Left ventricle myocardium inferior (tissue), 1 donor: ENCODE measurements at regions not wholly inside any gene's neighbourhood (a gene's known extent, or its start where the extent isn't known, plus 50 kb on each side); places are given as distances from the start of the nearest gene placed in this dataset.
"Not testable (repeated sequence)": the region's sequence is repeated elsewhere in the genome, so short reads cannot be mapped to it uniquely, and the experiment has no call there.

ENCODE experiments used
- DNase-seq: peaks from one replicate; pipeline ENCODE4 v3.0.0-alpha.2; 2020
- H3K27ac ChIP-seq: fragments of 200-600 bp; replicated peaks from 2 replicates; pipeline ENCODE4 v1.8.0; 2021
- H3K27me3 ChIP-seq: fragments of 200-600 bp; 2 replicates; pipeline ENCODE4 v1.8.0; 2021; ENCODE audit warnings: low read depth
- H3K36me3 ChIP-seq: fragments of 200-600 bp; 2 replicates; pipeline ENCODE4 v1.8.0; 2021
- H3K4me1 ChIP-seq: fragments of 200-600 bp; 2 replicates; pipeline ENCODE4 v1.8.0; 2021
- H3K4me3 ChIP-seq: fragments of 200-600 bp; 2 replicates; pipeline ENCODE4 v1.8.0; 2021; ENCODE audit warnings: mild to moderate bottlenecking, moderate library complexity
- H3K9me3 ChIP-seq: fragments of 200-600 bp; replicated peaks from 2 replicates; pipeline ENCODE4 v1.8.0; 2021
- CTCF ChIP-seq: fragments of 200-600 bp; IDR thresholded peaks from 2 replicates; pipeline ENCODE4 v1.8.0; 2021; ENCODE audit warnings: antibody characterized with exemption, mild to moderate bottlenecking, borderline replicate concordance
- intact Hi-C: fragments of 100-400 bp; cut with micrococcal nuclease; formaldehyde crosslinking; loops from one replicate; pipeline ENCODE4 v1.11.0; 2022
- donor health status: DM: no; HTN: yes; CAD: no; lungs with severe emphysema.

GRCh38 chr4:171256223-171256622, 557.0 kb upstream of the GALNTL6 start:
- DNase-seq = no peak
- H3K27ac ChIP-seq = no peak overlapping the region
- no peaks in the 10 kb centered on the region for H3K27me3 ChIP-seq
- no peak for TF ChIP-seq CTCF
- H3K36me3 ChIP-seq = no peaks in the 10 kb centered on the region
- intact Hi-C loops = no loop called here
- no peak overlapping the region for H3K4me3 ChIP-seq
- peaks cover 24% of the 10 kb centered on the region for H3K9me3 ChIP-seq
- no peaks in the 10 kb centered on the region for H3K4me1 ChIP-seq

- intact Hi-C loops = no loop called here
Observed at GRCh38 chr4:171246948-171247347, 566.3 kb upstream of the GALNTL6 start.

GRCh38 chr4:171242831-171243230, 570.4 kb upstream of the GALNTL6 start:
- Histone ChIP-seq H3K36me3 (no peaks in the 10 kb centered on the region), H3K4me1 (no peaks in the 10 kb centered on the region), H3K27ac (no peak overlapping the region), H3K4me3 (no peak overlapping the region), H3K27me3 (no peaks in the 10 kb centered on the region), H3K9me3 (peaks cover 8% of the 10 kb centered on the region)
- DNase-seq = no peak
- no peak for TF ChIP-seq CTCF
- intact Hi-C loops = no loop called here

More at GRCh38 chr4:171246948-171247347, 566.3 kb upstream of the GALNTL6 start:
- no peak for DNase-seq
- no peaks in the 10 kb centered on the region for H3K36me3 ChIP-seq
- no peak overlapping the region for H3K4me3 ChIP-seq
- H3K4me1 ChIP-seq = no peaks in the 10 kb centered on the region
- H3K27me3 ChIP-seq = no peaks in the 10 kb centered on the region
- H3K27ac ChIP-seq = no peak overlapping the region
- TF ChIP-seq CTCF = no peak
- peaks cover 26% of the 10 kb centered on the region for H3K9me3 ChIP-seq

- no peak overlapping the region for H3K4me3 ChIP-seq
- intact Hi-C loops = no loop called here
- H3K9me3 ChIP-seq = peaks cover 12% of the 10 kb centered on the region
- no peaks in the 10 kb centered on the region for H3K27me3 ChIP-seq
- no peaks in the 10 kb centered on the region for H3K4me1 ChIP-seq
- H3K27ac ChIP-seq = no peak overlapping the region
- no peaks in the 10 kb centered on the region for H3K36me3 ChIP-seq
- no peak for TF ChIP-seq CTCF
- DNase-seq = no peak
Observed at GRCh38 chr4:171239196-171239595, 574.0 kb upstream of the GALNTL6 start.

- no peak overlapping the region for H3K4me3 ChIP-seq
- no peak for DNase-seq
- peaks cover 4% of the 10 kb centered on the region for H3K9me3 ChIP-seq
- no peaks in the 10 kb centered on the region for H3K27me3 ChIP-seq
- H3K36me3 ChIP-seq = no peaks in the 10 kb centered on the region
- no peaks in the 10 kb centered on the region for H3K4me1 ChIP-seq
- intact Hi-C loops = no loop called here
- no peak for TF ChIP-seq CTCF
- no peak overlapping the region for H3K27ac ChIP-seq
Observed at GRCh38 chr4:171235521-171235920, 577.7 kb upstream of the GALNTL6 start.

GRCh38 chr4:171229354-171229753, 583.9 kb upstream of the GALNTL6 start:
- not testable (repeated sequence) for H3K4me1 ChIP-seq, H3K36me3 ChIP-seq

More at GRCh38 chr4:171229354-171229753, 583.9 kb upstream of the GALNTL6 start:
- intact Hi-C loops, H3K9me3 ChIP-seq, H3K27me3 ChIP-seq, H3K27ac ChIP-seq, DNase-seq, H3K4me3 ChIP-seq: not testable (repeated sequence)
